Kidney (tissue), 13 donors: ENCODE measurements at regions not wholly inside any gene's neighbourhood (a gene's known extent, or its start where the extent isn't known, plus 50 kb on each side); places are given as distances from the start of the nearest gene placed in this dataset.

Experiments
- DNase-seq, 5 donors: peaks; one replicate each; pipeline ENCODE4 v3.0.0-alpha.2; 2013 to 2020
- FAIRE-seq: peaks from 2 replicates; lab custom pipeline; 2012; peaks lifted over from hg19 to GRCh38; lab: Jason Lieb, UNC
- H3K27ac ChIP-seq, 2 donors: one replicate each; pipeline ENCODE4 v1.7.0; 2013; ENCODE audit warnings: low read depth in 2 of 2, low read length in 2 of 2, inconsistent platforms in 1 of 2
- H3K27me3 ChIP-seq: one replicate; pipeline ENCODE4 v1.7.1; 2013; ENCODE audit warnings: low read length, inconsistent platforms; ENCODE audit not compliant: control insufficient read depth, insufficient read depth
- H3K36me3 ChIP-seq, 3 donors: one replicate each; pipeline versions ENCODE4 v1.7.0 to v1.7.1; 2013; ENCODE audit warnings: low read length in 3 of 3, control low read depth in 1 of 3, inconsistent platforms in 1 of 3; ENCODE audit not compliant: insufficient read depth in 3 of 3, control insufficient read depth in 2 of 3
- H3K4me1 ChIP-seq, 3 donors: one replicate each; pipeline versions ENCODE4 v1.7.0 to v1.7.1; 2013; ENCODE audit warnings: low read length in 3 of 3, inconsistent platforms in 1 of 3, low read depth in 1 of 3; ENCODE audit not compliant: control insufficient read depth in 2 of 3, insufficient read depth in 2 of 3
- H3K4me3 ChIP-seq, 3 donors: one replicate each; pipeline versions ENCODE4 v1.7.0 to v1.8.1; 2013; ENCODE audit warnings: low read length in 3 of 3, control low read depth in 1 of 3, inconsistent platforms in 1 of 3
- H3K9ac ChIP-seq, 3 donors: one replicate each; pipeline versions ENCODE4 v1.7.0 to v1.7.1; 2013; ENCODE audit warnings: low read length in 3 of 3, control low read depth in 1 of 3, inconsistent platforms in 1 of 3
- H3K9me3 ChIP-seq, 3 donors: one replicate each; pipeline versions ENCODE4 v1.7.0 to v1.7.1; 2013; ENCODE audit warnings: low read length in 3 of 3, control low read depth in 1 of 3, inconsistent platforms in 1 of 3; ENCODE audit not compliant: control insufficient read depth in 2 of 3, insufficient read depth in 1 of 3
- intact Hi-C: fragments of 100-400 bp; cut with DNase I; formaldehyde crosslinking; loops from one replicate; pipeline ENCODE4 v1.11.1; 2022
- TF ChIP-seq, protein P1 (sequence below): IDR thresholded peaks from 3 replicates; pipeline ENCODE4 v1.5.1; 2012; ENCODE audit warnings: mild to moderate bottlenecking, moderate library complexity, borderline replicate concordance; ENCODE audit not compliant: insufficient read depth; ENCODE audit errors: extremely low read depth
- donor health status: control.
- donor health status: control.
- donor health status: control.
- donor health status: control.
- donor health status: control.
- donor health status: DM: yes; HTN: yes; CAD: no.
- donor health status: Normal renal cell carcinoma (clear cell type).

DNA sequence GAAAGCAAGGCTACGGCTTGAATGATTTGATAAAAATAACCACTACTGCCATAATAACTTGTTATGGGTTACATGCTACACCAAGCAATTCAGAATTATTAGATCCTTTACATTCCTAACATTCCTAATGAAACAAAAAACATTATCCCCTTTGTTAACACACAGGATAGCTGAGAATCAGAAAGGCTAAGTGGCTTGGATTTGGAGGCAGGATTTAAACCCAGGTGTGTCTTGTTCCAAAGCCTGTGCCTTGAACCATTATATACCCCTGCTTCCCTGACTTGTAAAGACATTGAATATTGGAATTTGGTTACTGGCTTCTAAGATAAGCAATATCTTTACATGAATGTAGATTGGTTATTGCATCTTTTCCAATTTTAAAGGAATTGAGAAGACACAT lies 417.1 kb upstream of the GOLIM4 start:
- Histone ChIP-seq H3K27me3 (no peaks in the 10 kb centered on the region), H3K4me3 (no peak overlapping the region), H3K36me3 (no peaks in the 10 kb centered on the region), H3K4me1 (no peaks in the 10 kb centered on the region), H3K27ac (no peak overlapping the region), H3K9ac (no peak overlapping the region), H3K9me3 (no peaks in the 10 kb centered on the region)
- no peak for DNase-seq
- no peak for FAIRE-seq
- TF ChIP-seq, protein P1, sequence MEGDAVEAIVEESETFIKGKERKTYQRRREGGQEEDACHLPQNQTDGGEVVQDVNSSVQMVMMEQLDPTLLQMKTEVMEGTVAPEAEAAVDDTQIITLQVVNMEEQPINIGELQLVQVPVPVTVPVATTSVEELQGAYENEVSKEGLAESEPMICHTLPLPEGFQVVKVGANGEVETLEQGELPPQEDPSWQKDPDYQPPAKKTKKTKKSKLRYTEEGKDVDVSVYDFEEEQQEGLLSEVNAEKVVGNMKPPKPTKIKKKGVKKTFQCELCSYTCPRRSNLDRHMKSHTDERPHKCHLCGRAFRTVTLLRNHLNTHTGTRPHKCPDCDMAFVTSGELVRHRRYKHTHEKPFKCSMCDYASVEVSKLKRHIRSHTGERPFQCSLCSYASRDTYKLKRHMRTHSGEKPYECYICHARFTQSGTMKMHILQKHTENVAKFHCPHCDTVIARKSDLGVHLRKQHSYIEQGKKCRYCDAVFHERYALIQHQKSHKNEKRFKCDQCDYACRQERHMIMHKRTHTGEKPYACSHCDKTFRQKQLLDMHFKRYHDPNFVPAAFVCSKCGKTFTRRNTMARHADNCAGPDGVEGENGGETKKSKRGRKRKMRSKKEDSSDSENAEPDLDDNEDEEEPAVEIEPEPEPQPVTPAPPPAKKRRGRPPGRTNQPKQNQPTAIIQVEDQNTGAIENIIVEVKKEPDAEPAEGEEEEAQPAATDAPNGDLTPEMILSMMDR = no peak
- intact Hi-C loops = no loop called here

DNA sequence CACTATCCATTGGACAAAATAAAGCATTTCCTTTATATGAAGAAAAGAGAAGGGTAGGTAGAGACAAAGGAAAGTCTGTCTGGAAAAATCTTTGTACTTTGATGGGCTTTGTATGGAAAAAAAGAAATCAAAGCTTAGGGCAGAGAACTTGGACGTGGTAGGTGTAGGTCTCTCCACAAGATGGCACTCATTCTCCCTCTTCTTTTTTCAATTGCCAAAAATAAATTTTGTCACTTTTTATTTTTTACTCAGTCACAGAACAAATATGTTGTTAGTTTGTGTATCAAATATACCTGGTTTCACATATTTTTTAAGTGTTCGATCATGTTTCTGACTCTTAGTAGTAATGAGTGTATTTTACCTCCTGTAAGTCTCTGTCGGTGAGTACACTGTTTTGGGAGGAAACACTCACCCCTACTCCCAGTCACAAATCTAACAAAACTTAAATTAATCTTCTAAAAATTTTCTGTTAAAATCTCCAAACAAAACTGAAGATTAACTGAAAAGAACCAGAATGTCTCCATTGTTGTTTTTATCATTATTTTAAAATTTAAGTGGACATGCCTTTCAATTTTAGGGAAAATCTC lies 415.8 kb upstream of the GOLIM4 start:
- peak; percentile 25 for FAIRE-seq
- Histone ChIP-seq H3K9ac (no peak overlapping the region), H3K27me3 (no peaks in the 10 kb centered on the region), H3K4me3 (no peak overlapping the region), H3K36me3 (no peaks in the 10 kb centered on the region), H3K27ac (no peak overlapping the region), H3K4me1 (no peaks in the 10 kb centered on the region), H3K9me3 (no peaks in the 10 kb centered on the region)
- intact Hi-C loops = no loop called here
- DNase-seq = peak in 2 of 5 donors; percentile 15 to 18
- TF ChIP-seq, protein P1 = peak; percentile 19

DNA sequence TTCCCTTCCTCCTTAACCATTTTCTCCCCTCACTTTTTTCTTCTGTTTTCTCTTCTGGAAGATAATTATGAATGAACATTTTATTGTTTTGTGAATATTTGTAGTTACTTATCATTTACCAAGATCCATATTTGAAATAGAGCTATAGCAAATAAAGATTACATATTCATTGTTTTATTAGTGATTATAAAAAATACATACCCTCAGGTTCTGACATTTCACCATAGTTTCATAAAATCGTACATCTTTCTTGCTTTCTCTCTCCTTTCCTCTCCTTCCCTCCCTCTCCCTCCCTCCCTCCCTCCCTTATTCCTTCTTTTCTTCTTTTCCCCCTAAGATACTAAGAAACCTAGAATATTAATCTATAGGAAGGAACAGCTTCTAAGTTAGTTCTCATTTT lies 410.9 kb upstream of the GOLIM4 start:
- no peak overlapping the region for H3K4me3 ChIP-seq
- no peak overlapping the region for H3K9ac ChIP-seq
- no peak overlapping the region for H3K27ac ChIP-seq
- TF ChIP-seq, protein P1 = no peak
- no peaks in the 10 kb centered on the region for H3K36me3 ChIP-seq
- FAIRE-seq (no peak), DNase-seq (no peak)
- H3K4me1 ChIP-seq = no peaks in the 10 kb centered on the region
- H3K9me3 ChIP-seq = no peaks in the 10 kb centered on the region
- H3K27me3 ChIP-seq = no peaks in the 10 kb centered on the region
- intact Hi-C loops = no loop called here

DNA sequence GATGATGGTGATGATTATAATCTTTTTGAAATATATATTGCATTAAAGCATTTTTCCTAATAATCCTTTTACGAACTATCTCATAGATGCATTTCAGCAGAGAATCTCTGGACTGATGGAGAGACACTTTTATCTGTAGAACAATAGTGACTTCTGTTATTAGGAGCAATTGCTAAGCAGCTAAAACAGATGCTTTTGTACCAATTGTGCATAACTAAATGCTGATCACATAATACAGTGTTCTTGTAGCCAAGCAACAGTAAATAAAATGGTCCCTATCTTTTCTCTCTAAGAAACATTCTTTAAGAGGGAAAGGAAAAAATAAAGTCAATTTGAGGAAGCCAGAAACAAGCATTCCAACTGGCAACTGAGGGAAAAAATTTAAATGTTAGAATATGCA lies 405.8 kb upstream of the GOLIM4 start:
- TF ChIP-seq, protein P1 = no peak
- H3K27ac ChIP-seq = no peak overlapping the region
- H3K9me3 ChIP-seq = no peaks in the 10 kb centered on the region
- H3K27me3 ChIP-seq = no peaks in the 10 kb centered on the region
- no peaks in the 10 kb centered on the region for H3K4me1 ChIP-seq
- H3K9ac ChIP-seq = no peak overlapping the region
- FAIRE-seq (no peak), DNase-seq (no peak)
- no peaks in the 10 kb centered on the region for H3K36me3 ChIP-seq
- intact Hi-C loops = no loop called here
- H3K4me3 ChIP-seq = no peak overlapping the region
